GM18505 (cell line): ENCODE measurements at regions not wholly inside any gene's neighbourhood (a gene's known extent, or its start where the extent isn't known, plus 50 kb on each side); places are given as distances from the start of the nearest gene placed in this dataset.

Source experiments
- ATAC-seq: cut with Tn5 transposase; IDR thresholded peaks from one replicate; pipeline ENCODE4 v1.9.1; 2021; ENCODE audit not compliant: unreplicated experiment
- POLR2A ChIP-seq: IDR thresholded peaks from 4 replicates; pipeline ENCODE4 v1.6.1; 2011; ENCODE audit warnings: borderline replicate concordance; ENCODE audit not compliant: insufficient read depth, insufficient read length; ENCODE audit errors: extremely low read depth

- no peak for ATAC-seq
- no peak for TF ChIP-seq POLR2A
These were observed 513.9 kb upstream of the NXPH2 start for GRCh38 chr2:139293992-139294548.

GRCh38 chr2:139281124-139281523 is 500.9 kb upstream of the NXPH2 start:
- TF ChIP-seq POLR2A, result no peak
- ATAC-seq, result no peak

- no peak for TF ChIP-seq POLR2A
These were observed 491.7 kb upstream of the NXPH2 start for GRCh38 chr2:139271879-139272278.

GRCh38 chr2:139271149-139271548 is 491.0 kb upstream of the NXPH2 start:
- TF ChIP-seq POLR2A, result no peak
- no peak for ATAC-seq

More at GRCh38 chr2:139271879-139272278, 491.7 kb upstream of the NXPH2 start:
- ATAC-seq, result no peak

GRCh38 chr2:139260052-139260430 is 479.9 kb upstream of the NXPH2 start:
- ATAC-seq, result no peak
- TF ChIP-seq POLR2A, result no peak

- no peak for TF ChIP-seq POLR2A
- no peak for ATAC-seq
These were observed 479.3 kb upstream of the NXPH2 start for GRCh38 chr2:139259422-139260051.

GRCh38 chr2:139241286-139241685 is 461.1 kb upstream of the NXPH2 start:
- ATAC-seq, result no peak
- no peak for TF ChIP-seq POLR2A

GRCh38 chr2:139237023-139237422 is 456.8 kb upstream of the NXPH2 start:
- TF ChIP-seq POLR2A, result no peak
- no peak for ATAC-seq

GRCh38 chr2:139230881-139231280 is 450.7 kb upstream of the NXPH2 start:
- no peak for ATAC-seq
- no peak for TF ChIP-seq POLR2A

- ATAC-seq, result no peak
- no peak for TF ChIP-seq POLR2A
These were observed 448.1 kb upstream of the NXPH2 start for GRCh38 chr2:139228276-139228675.

- TF ChIP-seq POLR2A, result no peak
- no peak for ATAC-seq
These were observed 445.8 kb upstream of the NXPH2 start for GRCh38 chr2:139225961-139226360.

GRCh38 chr2:139218181-139218580 is 438.0 kb upstream of the NXPH2 start:
- ATAC-seq, result no peak
- TF ChIP-seq POLR2A, result no peak

GRCh38 chr2:139217641-139218040 is 437.5 kb upstream of the NXPH2 start:
- TF ChIP-seq POLR2A, result no peak
- no peak for ATAC-seq

GRCh38 chr2:139216435-139216834 is 436.2 kb upstream of the NXPH2 start:
- ATAC-seq, result no peak
- no peak for TF ChIP-seq POLR2A

- no peak for TF ChIP-seq POLR2A
- no peak for ATAC-seq
These were observed 434.6 kb upstream of the NXPH2 start for GRCh38 chr2:139214801-139215200.

GRCh38 chr2:139209586-139209985 is 429.4 kb upstream of the NXPH2 start:
- no peak for ATAC-seq
- TF ChIP-seq POLR2A, result no peak

- no peak for ATAC-seq
- TF ChIP-seq POLR2A, result no peak
These were observed 421.3 kb upstream of the NXPH2 start for GRCh38 chr2:139201516-139201915.
